ENCODE measurements at regions not wholly inside any gene's neighbourhood (a gene's known extent, or its start where the extent isn't known, plus 50 kb on each side); places are given as distances from the start of the nearest gene placed in this dataset.
"Not testable (repeated sequence)": the region's sequence is repeated elsewhere in the genome, so short reads cannot be mapped to it uniquely, and the experiment has no call there.

GRCh38 chr4:131734321-131734720 is 1414.8 kb upstream of the PCDH10 start:
- TF ChIP-seq RFX5 (IDR thresholded peaks at IDR 0.05); CEBPB (IDR thresholded peaks at IDR 0.05); ZSCAN20 (CRISPR knock-in tag; IDR thresholded peaks at IDR 0.05); RAD21 (conservative IDR thresholded peaks at IDR 0.05 in 1 of 2, IDR thresholded peaks at IDR 0.05 in 1 of 2); JUNB (IDR thresholded peaks at IDR 0.05): not testable (repeated sequence)
- TF ChIP-seq, protein P1, sequence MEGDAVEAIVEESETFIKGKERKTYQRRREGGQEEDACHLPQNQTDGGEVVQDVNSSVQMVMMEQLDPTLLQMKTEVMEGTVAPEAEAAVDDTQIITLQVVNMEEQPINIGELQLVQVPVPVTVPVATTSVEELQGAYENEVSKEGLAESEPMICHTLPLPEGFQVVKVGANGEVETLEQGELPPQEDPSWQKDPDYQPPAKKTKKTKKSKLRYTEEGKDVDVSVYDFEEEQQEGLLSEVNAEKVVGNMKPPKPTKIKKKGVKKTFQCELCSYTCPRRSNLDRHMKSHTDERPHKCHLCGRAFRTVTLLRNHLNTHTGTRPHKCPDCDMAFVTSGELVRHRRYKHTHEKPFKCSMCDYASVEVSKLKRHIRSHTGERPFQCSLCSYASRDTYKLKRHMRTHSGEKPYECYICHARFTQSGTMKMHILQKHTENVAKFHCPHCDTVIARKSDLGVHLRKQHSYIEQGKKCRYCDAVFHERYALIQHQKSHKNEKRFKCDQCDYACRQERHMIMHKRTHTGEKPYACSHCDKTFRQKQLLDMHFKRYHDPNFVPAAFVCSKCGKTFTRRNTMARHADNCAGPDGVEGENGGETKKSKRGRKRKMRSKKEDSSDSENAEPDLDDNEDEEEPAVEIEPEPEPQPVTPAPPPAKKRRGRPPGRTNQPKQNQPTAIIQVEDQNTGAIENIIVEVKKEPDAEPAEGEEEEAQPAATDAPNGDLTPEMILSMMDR (IDR thresholded peaks at IDR 0.05) = not testable (repeated sequence)
- TF ChIP-seq, protein P2, sequence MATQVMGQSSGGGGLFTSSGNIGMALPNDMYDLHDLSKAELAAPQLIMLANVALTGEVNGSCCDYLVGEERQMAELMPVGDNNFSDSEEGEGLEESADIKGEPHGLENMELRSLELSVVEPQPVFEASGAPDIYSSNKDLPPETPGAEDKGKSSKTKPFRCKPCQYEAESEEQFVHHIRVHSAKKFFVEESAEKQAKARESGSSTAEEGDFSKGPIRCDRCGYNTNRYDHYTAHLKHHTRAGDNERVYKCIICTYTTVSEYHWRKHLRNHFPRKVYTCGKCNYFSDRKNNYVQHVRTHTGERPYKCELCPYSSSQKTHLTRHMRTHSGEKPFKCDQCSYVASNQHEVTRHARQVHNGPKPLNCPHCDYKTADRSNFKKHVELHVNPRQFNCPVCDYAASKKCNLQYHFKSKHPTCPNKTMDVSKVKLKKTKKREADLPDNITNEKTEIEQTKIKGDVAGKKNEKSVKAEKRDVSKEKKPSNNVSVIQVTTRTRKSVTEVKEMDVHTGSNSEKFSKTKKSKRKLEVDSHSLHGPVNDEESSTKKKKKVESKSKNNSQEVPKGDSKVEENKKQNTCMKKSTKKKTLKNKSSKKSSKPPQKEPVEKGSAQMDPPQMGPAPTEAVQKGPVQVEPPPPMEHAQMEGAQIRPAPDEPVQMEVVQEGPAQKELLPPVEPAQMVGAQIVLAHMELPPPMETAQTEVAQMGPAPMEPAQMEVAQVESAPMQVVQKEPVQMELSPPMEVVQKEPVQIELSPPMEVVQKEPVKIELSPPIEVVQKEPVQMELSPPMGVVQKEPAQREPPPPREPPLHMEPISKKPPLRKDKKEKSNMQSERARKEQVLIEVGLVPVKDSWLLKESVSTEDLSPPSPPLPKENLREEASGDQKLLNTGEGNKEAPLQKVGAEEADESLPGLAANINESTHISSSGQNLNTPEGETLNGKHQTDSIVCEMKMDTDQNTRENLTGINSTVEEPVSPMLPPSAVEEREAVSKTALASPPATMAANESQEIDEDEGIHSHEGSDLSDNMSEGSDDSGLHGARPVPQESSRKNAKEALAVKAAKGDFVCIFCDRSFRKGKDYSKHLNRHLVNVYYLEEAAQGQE (IDR thresholded peaks at IDR 0.05) = not testable (repeated sequence)

Data from A549 (cell line).